AG20443 (cell line): ENCODE measurements at regions not wholly inside any gene's neighbourhood (a gene's known extent, or its start where the extent isn't known, plus 50 kb on each side); places are given as distances from the start of the nearest gene placed in this dataset.
"Not testable (repeated sequence)": the region's sequence is repeated elsewhere in the genome, so short reads cannot be mapped to it uniquely, and the experiment has no call there.

ENCODE experiments used
- DNase-seq: peaks from one replicate; pipeline ENCODE4 v3.0.0; 2012; ENCODE audit warnings: low spot score, mixed read lengths

DNA sequence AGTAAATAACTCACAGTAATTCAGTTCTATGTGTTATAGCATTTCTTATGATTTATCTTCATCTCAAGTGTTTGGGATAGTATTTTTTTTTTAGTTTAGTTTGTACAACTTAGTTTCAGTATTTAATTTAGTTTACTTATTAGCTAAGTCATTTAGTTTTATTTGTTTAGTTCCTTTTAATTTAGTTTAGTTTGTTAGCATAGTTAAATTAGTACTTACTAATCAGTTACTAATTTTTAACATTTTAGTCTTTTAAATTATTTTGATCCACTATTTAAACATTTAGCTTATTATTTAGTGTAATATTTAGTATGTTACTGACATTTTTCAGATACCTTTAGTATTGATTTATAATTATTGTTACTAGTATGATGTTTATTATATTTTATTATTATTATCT is 85.2 kb upstream of the SIPA1L2 start:
- DNase-seq = no peak

DNA sequence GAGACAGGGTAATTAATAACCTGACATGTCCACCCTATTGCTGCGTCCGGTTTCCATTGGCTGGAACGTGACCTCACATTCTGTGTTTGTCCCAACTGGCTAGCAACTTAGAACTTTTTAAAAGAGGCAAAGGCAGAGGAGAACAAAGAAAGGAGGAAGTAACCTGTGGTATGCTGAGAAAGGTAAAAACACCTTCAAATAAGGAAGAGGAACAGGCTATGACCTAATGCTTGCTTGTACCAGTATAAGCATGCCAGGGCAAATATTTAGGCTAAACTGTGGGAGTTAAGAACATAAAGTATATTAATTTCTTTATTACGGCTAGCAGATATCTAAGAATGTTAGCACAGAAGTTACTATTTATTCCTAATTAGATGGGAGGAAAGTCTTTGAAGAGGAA is 87.3 kb upstream of the MAP10 start:
- not testable (repeated sequence) for DNase-seq

- no peak for DNase-seq
Measured at GRCh38 chr1:232718928-232719927, 86.0 kb upstream of the MAP10 start.

GRCh38 chr1:232722626-232723025 is 82.6 kb upstream of the MAP10 start:
- no peak for DNase-seq

DNA sequence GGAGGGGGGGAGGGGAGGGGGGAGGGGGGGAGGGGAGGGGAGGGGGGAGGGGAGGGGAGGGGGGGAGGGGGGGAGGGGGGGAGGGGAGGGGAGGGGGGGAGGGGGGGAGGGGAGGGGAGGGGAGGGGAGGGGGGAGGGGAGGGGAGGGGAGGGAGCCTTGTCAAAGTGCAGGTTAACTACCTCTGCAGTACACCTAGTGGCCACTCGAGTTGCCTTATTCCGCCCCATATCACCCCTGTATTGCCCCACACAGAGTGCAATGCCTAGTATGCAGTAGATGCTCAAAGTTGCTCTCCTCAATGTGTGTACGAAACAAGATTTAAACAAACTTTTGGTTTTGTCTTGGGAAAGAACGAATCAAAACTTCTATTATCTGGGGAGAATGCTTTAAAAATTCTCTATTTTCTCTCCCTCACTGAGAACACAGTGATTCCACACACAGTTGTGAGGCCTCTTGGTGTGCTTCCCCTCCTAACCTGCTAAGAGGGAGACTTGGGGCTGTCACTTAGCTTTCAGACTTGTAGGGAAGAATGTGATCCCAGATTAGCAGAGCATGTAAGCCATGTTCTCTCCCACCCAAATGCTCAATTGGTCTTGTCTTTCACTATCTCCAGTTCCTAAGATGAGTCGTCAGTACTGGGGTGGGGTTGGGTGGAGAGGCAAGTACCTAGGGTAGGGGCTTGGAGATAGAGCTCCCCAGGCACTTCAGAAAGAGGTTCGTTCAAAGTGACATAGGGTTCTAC is 79.7 kb upstream of the MAP10 start:
- no peak for DNase-seq

DNA sequence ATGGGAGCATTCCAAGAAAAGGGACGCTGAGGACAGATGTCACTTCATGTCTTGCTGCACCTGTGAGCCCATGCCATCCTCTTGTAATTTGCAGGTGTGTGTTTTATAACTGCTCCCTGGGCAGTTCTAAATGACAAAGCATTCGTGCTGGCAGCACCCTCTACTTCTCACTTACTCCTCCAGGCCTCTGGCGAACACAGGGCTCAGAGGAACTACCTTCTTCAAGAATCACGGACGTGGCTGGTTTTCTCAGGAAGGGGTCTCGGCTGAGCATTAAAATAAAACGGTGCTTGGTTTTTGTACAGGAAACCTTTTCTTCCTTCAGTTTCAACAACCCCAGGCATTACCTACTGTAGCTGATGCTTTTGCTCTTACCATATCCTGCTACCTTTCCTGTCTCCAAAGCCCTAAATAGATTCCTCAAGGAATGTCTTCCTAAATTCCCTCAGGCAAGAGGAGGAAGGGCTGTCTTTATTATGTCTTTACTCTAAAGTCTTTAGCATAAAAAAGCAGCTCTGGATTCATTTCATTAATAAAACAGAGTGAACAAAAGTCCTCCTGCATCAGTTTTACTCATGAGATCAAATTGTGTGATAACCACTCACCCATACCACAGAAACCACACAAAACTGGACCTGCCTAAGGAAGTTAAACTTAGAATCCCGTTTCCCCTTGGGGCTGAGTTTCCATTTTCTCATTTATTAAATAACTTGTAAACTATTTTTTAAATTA is 79.0 kb upstream of the MAP10 start:
- no peak for DNase-seq

DNA sequence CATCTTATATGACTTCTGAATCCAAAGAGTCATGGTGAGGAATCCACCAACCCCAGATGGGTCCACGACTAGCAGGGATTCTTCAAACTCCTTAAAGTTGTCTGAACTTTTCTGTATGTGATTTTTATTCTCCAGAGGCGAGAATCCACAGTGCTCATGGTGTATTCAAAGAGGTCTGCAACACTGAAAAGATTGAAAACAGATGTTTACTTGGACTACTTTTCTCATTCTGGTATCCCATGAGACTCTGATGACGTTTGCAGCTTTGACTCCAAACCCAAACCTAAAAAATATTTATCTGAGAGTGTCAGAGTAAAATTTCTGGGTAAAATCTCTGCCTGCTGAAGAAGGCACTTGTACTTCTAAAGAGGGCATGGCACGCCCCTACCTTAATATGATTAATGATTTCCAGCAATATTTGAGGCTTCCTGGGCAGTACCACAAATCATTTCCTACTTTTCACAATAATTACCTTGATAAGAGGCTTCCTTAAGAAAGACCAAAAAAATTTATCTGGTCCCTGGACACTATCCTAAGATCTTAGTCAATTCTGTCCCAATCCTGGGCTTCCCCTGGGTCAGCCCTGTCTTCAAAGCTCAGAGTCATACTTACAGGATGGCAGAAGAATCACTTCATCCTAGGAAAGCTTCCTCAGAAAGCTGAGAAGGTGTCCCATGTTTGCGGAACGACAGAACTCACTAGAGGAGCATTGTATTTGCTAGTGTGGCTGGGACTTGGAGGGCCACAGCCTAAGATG is 76.5 kb upstream of the MAP10 start:
- peak; percentile 62 for DNase-seq

DNA sequence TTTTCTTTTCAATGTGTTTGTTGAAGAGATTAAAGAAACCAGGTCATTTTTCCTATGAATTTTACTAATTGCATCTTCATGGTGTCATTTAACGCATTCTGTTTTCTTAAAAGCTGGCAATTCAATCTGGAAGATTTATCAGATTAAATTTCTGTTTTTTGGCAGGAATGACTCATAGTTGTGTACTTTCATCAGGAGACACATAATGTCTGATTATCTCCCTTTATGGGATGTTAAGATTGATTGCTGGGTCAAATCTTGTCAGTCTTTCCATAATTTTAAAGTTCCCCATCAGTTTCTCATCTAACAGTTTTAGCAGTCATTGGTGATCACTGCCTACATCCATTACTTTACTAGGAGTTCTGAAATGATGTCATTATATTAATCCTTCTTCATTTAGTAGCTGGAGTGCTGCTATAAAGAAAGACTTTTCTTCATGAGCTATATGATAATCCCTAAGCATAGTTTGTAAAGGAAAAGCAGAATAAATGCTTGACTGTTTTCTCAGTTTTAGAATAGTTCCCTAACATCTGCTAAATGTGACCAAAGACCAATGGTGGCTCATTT is 72.8 kb upstream of the MAP10 start:
- no peak for DNase-seq

DNA sequence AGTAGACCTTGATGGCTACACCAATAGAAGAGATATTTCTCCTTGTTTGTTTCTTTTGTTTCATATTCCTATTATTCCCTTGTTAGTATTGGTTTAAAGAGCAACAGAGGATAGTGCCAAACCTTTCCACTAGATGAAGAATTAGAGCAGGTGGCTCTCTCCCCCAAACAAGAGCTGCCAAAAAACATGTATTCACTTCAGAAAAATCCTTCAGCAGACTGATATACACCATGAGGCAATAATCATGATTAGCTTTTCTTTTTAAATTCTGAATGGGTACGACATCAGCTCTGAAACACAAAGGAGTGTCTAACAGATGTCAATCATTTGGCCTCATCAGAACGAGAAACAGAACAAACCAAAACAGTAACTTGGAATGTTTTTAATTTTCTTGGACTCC is 67.3 kb upstream of the MAP10 start:
- DNase-seq = no peak

DNA sequence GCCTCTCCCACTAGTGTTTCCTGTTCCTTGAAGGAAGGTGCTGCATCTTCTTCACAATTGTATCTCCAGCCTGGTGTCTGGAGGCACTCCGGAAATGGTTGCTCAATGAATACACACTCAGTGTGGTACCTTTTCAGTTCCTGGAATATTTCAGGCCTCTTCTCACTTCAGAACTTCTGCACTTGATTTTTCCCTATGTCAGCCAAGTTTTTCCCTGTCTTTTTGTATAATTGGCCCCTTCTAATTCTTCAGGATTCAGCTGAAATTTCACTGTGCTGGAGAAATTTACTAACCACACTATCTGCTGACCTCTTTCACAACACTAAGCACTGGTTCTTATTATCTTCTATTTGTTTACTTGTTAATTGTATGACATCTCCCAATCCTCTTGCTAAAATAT is 61.2 kb upstream of the MAP10 start:
- no peak for DNase-seq

DNA sequence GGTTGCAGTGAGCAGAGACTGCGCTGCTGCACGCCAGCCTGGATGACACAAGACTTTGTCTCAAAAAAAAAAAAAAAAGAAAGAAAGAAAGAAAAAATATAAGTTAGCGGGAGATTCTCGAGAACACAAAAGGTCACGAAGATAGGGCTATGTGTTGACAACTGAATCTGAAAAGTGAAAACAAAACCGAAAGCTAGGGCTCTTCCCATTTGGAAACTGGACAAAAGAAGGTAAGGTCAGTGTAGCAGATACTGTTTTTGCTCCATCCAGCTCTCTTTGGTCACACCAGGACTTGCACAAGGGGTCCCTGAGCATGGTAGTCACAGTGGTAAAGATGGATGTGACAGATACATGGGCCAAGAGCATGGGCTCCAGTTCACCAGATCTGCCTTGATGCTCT is 60.4 kb upstream of the MAP10 start:
- DNase-seq = no peak

DNA sequence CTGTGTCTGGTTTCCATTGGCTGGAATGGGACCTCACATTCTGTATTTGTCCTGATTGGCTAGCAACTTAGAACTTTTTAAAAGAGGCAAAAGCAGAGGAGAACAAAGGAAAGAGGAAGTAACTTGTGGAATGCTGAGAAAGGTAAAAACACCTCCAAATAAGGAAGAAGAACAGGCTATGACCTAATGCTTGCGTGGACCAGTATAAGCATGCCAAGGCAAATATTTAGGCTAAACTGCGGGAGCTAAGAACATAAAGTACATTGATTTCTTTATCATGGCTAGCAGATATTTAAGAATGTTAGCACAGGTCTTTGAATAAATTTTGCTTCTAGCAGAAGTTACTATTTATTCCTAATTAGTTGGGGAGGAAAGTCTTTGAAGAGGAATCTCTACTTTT is 59.5 kb upstream of the MAP10 start:
- DNase-seq = not testable (repeated sequence)

DNA sequence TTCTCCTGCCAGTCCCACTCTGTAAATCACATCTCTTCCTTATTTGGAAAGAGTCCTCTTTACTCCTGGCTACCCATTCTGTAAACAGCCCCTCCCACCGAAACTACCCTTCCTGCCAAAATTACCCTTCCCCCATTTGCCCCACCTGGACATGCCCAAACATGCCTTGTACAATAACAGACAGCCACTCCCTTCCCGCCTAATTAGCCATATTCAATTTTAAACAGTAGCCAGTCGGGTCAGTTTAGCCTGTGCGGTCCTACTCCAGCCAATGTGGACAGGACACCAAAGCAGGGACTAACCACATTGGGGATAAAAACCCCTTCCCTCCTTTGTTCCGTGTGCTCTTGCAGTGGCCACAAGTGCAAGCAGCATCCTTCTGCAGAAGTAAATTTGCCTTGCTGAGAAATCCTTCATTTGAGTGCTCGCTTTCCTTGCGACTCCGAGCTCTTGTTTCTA is 56.3 kb upstream of the MAP10 start:
- DNase-seq = no peak

GRCh38 chr1:232751393-232752140 is 53.6 kb upstream of the MAP10 start:
- no peak for DNase-seq

GRCh38 chr1:232752365-232752764 is 52.9 kb upstream of the MAP10 start:
- no peak for DNase-seq

- DNase-seq = no peak
Measured at GRCh38 chr1:232754930-232755329, 50.3 kb upstream of the MAP10 start.
